SK-N-SH (cell line): ENCODE measurements at regions not wholly inside any gene's neighbourhood (a gene's known extent, or its start where the extent isn't known, plus 50 kb on each side); places are given as distances from the start of the nearest gene placed in this dataset.

ENCODE experiments used
- CTCF ChIA-PET: fragments of 300-600, 350-600 bp; formaldehyde crosslinking; extraction: SDS; loops from one replicate; lab custom pipeline; 2021; lab: Yijun Ruan, JAX
- POLR2A ChIA-PET: fragments of 350-600 bp; sonication (Branson Sonifier 250); formaldehyde crosslinking; extraction: SDS; loops from one replicate; lab custom pipeline; 2020; ENCODE audit warnings: antibody characterized with exemption, inconsistent platforms; lab: Yijun Ruan, JAX
- DNase-seq: peaks from one replicate; pipeline ENCODE4 v3.0.0; 2012
- H2AFZ ChIP-seq: fragments of 200-600 bp; sonication (generic); 2 replicates; pipeline ENCODE4 v1.8.1; 2016; ENCODE audit warnings: antibody characterized with exemption, mild to moderate bottlenecking, low read depth
- H3F3A ChIP-seq: fragments of 200-600 bp; sonication (generic); replicated peaks from 2 replicates; pipeline ENCODE3; 2016; ENCODE audit warnings: antibody characterized with exemption, mild to moderate bottlenecking; ENCODE audit not compliant: insufficient read depth
- H3K27ac ChIP-seq, 2 experiments: fragments of 200-500 bp in 1 of 2; fragments of 200-600 bp in 1 of 2; sonication (Bioruptor generic) in 1 of 2; sonication (generic), shearing (Covaris generic) in 1 of 2; 2 replicates each; pipeline versions ENCODE4 v1.5.1 to v1.6.1; 2014 to 2016; ENCODE audit warnings: low read depth in 2 of 2, inconsistent platforms in 1 of 2, low read length in 1 of 2, mild to moderate bottlenecking in 1 of 2, mixed read lengths in 1 of 2
- H3K27me3 ChIP-seq: fragments of 200-600 bp; sonication (generic), shearing (Covaris generic); 2 replicates; pipeline ENCODE4 v1.6.1; 2016; ENCODE audit warnings: mixed run types; ENCODE audit not compliant: insufficient read depth
- H3K36me3 ChIP-seq, 2 experiments: fragments of 200-500 bp in 1 of 2; fragments of 200-600 bp in 1 of 2; sonication (Bioruptor generic) in 1 of 2; sonication (generic) in 1 of 2; replicated peaks in 1 of 2; 2 replicates each; pipeline versions ENCODE3 to v1.5.1; 2014 to 2016; ENCODE audit warnings: low read length in 1 of 2, mild to moderate bottlenecking in 1 of 2; ENCODE audit not compliant: insufficient read depth in 2 of 2, control insufficient read depth in 1 of 2
- H3K4me1 ChIP-seq, 2 experiments: fragments of 200-500 bp in 1 of 2; fragments of 200-600 bp in 1 of 2; sonication (Bioruptor generic) in 1 of 2; sonication (generic), shearing (Covaris generic) in 1 of 2; 2 replicates each; pipeline versions ENCODE4 v1.5.1 to v1.6.1; 2014 to 2016; ENCODE audit warnings: low read depth in 1 of 2, low read length in 1 of 2, mixed run types in 1 of 2; ENCODE audit not compliant: insufficient read depth in 2 of 2, control insufficient read depth in 1 of 2
- H3K4me2 ChIP-seq: fragments of 200-600 bp; sonication (generic), shearing (Covaris generic); 2 replicates; pipeline ENCODE4 v1.6.1; 2017; ENCODE audit warnings: mixed run types
- H3K4me3 ChIP-seq, 2 experiments: fragments of 200-500 bp in 1 of 2; fragments of 200-600 bp in 1 of 2; sonication (Bioruptor generic) in 1 of 2; sonication (generic), shearing (Covaris generic) in 1 of 2; 2 replicates each; pipeline versions ENCODE4 v1.5.1 to v1.8.1; 2014 to 2016; ENCODE audit warnings: low read depth in 2 of 2, inconsistent platforms in 1 of 2, low read length in 1 of 2, mild to moderate bottlenecking in 1 of 2, mixed read lengths in 1 of 2, moderate library complexity in 1 of 2
- H3K79me2 ChIP-seq: fragments of 200-600 bp; sonication (generic); 2 replicates; pipeline ENCODE4 v1.8.1; 2017; ENCODE audit warnings: mild to moderate bottlenecking; ENCODE audit not compliant: insufficient read depth
- H3K9ac ChIP-seq: fragments of 200-600 bp; sonication (generic); 2 replicates; pipeline ENCODE4 v1.6.1; 2017; ENCODE audit warnings: mixed run types
- H3K9me2 ChIP-seq: fragments of 200-600 bp; sonication (generic); 2 replicates; pipeline ENCODE4 v1.6.1; 2017; ENCODE audit warnings: mixed run types
- H3K9me3 ChIP-seq: fragments of 200-600 bp; sonication (generic); 2 replicates; pipeline ENCODE4 v1.6.1; 2017; ENCODE audit warnings: mixed run types, mild to moderate bottlenecking, moderate library complexity
- H4K20me1 ChIP-seq: fragments of 200-600 bp; sonication (generic); 2 replicates; pipeline ENCODE4 v1.6.1; 2017; ENCODE audit warnings: mild to moderate bottlenecking, mixed run types; ENCODE audit not compliant: insufficient read depth
- ELF1 ChIP-seq: IDR thresholded peaks from 2 replicates; pipeline ENCODE4 v1.4.0; 2012
- EP300 ChIP-seq, 2 experiments: IDR thresholded peaks; 2 replicates each; pipeline versions ENCODE4 v1.4.0 to v1.6.1; 2012; ENCODE audit warnings: borderline replicate concordance in 1 of 2, low read depth in 1 of 2, low read length in 1 of 2
- JUND ChIP-seq: IDR thresholded peaks from 2 replicates; pipeline ENCODE4 v1.4.0; 2012
- MXI1 ChIP-seq: IDR thresholded peaks from 2 replicates; pipeline ENCODE4 v1.6.1; 2012; ENCODE audit warnings: mild to moderate bottlenecking, low read depth, low read length, improper control_type of control experiment
- PBX3 ChIP-seq: IDR thresholded peaks from 2 replicates; pipeline ENCODE4; 2012
- POLR2AphosphoS5 ChIP-seq: IDR thresholded peaks from 2 replicates; pipeline ENCODE4 v1.6.1; 2012; ENCODE audit warnings: low read depth, low read length
- RXRA ChIP-seq: IDR thresholded peaks from 2 replicates; pipeline ENCODE4 v1.4.0; 2012; ENCODE audit warnings: low read depth, mild to moderate bottlenecking, borderline replicate concordance
- SIN3A ChIP-seq: IDR thresholded peaks from 2 replicates; pipeline ENCODE4 v1.6.1; 2012; ENCODE audit warnings: low read depth, mild to moderate bottlenecking, low read length, moderate library complexity, borderline replicate concordance
- TCF12 ChIP-seq: IDR thresholded peaks from 2 replicates; pipeline ENCODE4 v1.4.0; 2012
- TEAD4 ChIP-seq: IDR thresholded peaks from 2 replicates; pipeline ENCODE4 v1.4.0; 2012; ENCODE audit warnings: mild to moderate bottlenecking, borderline replicate concordance; ENCODE audit not compliant: insufficient read depth
- WGBS: methylation state at CpG from one replicate; pipeline ENCODE4 v1.1.6; 2017; ENCODE audit warnings: low lambda C conversion rate; 5-methylcytosine and 5-hydroxymethylcytosine counted together
- TF ChIP-seq, protein P1 (sequence below): IDR thresholded peaks from 2 replicates; pipeline ENCODE4 v1.4.0; 2012; ENCODE audit warnings: low read depth, borderline replicate concordance

- TF ChIP-seq, protein P1, sequence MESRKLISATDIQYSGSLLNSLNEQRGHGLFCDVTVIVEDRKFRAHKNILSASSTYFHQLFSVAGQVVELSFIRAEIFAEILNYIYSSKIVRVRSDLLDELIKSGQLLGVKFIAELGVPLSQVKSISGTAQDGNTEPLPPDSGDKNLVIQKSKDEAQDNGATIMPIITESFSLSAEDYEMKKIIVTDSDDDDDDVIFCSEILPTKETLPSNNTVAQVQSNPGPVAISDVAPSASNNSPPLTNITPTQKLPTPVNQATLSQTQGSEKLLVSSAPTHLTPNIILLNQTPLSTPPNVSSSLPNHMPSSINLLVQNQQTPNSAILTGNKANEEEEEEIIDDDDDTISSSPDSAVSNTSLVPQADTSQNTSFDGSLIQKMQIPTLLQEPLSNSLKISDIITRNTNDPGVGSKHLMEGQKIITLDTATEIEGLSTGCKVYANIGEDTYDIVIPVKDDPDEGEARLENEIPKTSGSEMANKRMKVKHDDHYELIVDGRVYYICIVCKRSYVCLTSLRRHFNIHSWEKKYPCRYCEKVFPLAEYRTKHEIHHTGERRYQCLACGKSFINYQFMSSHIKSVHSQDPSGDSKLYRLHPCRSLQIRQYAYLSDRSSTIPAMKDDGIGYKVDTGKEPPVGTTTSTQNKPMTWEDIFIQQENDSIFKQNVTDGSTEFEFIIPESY, result peak; percentile 39; the same call in 1 of the 2 replicates
- TF ChIP-seq MXI1, result peak; percentile 74; the same call in 1 of the 2 replicates
- TF ChIP-seq TCF12, result peak; percentile 99
- no peak for TF ChIP-seq SIN3A
- TF ChIP-seq PBX3, result peak; percentile 89
- TF ChIP-seq TEAD4, result peak; percentile 95
- TF ChIP-seq JUND, result peak; percentile 81
- TF ChIP-seq RXRA, result no peak; the same call in 1 of the 2 replicates
- peak; percentile 85 to 95; a peak in 3 of 4 replicates for TF ChIP-seq EP300 (IDR thresholded peaks at IDR 0.05; ENCODE audit: borderline replicate concordance in 1 of 2, low read depth in 1 of 2, low read length in 1 of 2)
These were observed 649.1 kb downstream of the TNS3 start (continued) for GRCh38 chr7:46932676-46933424.

DNA sequence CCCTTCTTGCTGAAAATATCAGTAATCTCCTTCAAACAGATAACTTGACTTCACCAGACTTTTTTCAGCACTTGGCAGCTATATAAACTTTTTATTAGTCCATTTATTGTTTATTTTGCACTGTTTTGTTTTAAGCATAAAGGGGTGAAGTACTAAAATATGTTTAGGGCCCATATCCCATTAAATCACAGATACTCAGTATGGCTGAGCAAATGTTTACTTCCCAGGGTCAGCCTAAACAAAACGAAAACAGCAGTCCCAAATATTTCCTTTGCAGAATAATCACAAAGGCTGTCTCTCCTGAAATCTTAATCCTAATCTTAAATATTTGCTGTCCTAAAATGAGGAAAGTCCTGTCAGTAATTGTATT lies 649.6 kb downstream of the TNS3 start:
- CTCF ChIA-PET, result interaction anchor here (0.9 to 1.8 kb wide), 4 partner anchors 15 to 1009 kb away, joined by 3 to 4 read pairs (median 4); no protein-coding TSS in a partner anchor

More for the DNA sequence above, 649.6 kb downstream of the TNS3 start:
- no peak for TF ChIP-seq ELF1
- no peak for TF ChIP-seq TCF12
- TF ChIP-seq POLR2AphosphoS5, result no peak
- TF ChIP-seq, protein P1, result no peak
- Histone ChIP-seq H3K9me3 (no peaks in the 10 kb centered on the region), H3K27me3 (no peaks in the 10 kb centered on the region), H3F3A (peaks cover 29% of the 10 kb centered on the region), H3K27ac (peak overlapping the region; percentile 76 to 88), H3K4me2 (peak overlapping the region; percentile 38), H3K9me2 (no peaks in the 10 kb centered on the region), H2AFZ (peak overlapping the region; percentile 57; the same call in 1 of the 2 replicates), H3K4me3 (no peak overlapping the region), H3K79me2 (no peaks in the 10 kb centered on the region), H3K4me1 (peaks cover 22 to 32% of the 10 kb centered on the region in 2 experiments), H3K9ac (peak overlapping the region; percentile 32; the same call in 1 of the 2 replicates), H3K36me3 (no peaks in the 10 kb centered on the region), H4K20me1 (no peaks in the 10 kb centered on the region)
- POLR2A ChIA-PET, result no interaction called here
- no peak for DNase-seq
- WGBS, result 32% methylated on average over 1 of the region's 1 CpG
